ENCODE measurements at regions not wholly inside any gene's neighbourhood (a gene's known extent, or its start where the extent isn't known, plus 50 kb on each side); places are given as distances from the start of the nearest gene placed in this dataset.

DNA sequence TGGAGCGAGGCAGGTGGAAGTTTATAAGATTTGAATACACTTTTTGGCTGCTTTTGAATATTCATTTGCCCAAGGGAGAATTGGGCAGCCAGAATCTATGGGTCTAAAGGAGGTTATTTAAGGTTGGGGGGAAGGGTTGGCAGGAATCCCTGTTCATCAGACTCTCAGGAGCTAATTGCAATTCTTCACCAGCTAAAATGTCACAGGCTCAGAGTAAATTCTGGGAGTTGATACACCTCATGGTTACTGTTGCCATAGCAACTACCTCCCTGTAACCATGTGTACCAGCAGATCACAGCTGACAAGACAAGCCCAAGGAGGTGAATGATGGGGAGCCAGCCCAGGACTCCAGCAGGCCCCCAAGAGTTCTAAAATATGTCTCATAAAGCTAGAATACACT lies 75.5 kb downstream of the CAMK2N1 start:
- ATAC-seq (no peak), DNase-seq (ENCODE audit: low spot score) (no peak), FAIRE-seq (no peak)
- H3K27me3 ChIP-seq (ENCODE audit: control insufficient read depth in 1 of 2, insufficient read depth in 2 of 2, low read length in 2 of 2): peaks cover 0 to 29% of the 10 kb centered on the region in 2 experiments; a peak in 2 of 5 replicates
- H3K9me3 ChIP-seq (ENCODE audit: low read length): no peaks in the 10 kb centered on the region
- H3K4me2 ChIP-seq (ENCODE audit: low read depth, low read length): no peak overlapping the region
- no peaks in the 10 kb centered on the region for H3K4me1 ChIP-seq (ENCODE audit: insufficient read depth, low read length)
- no peak overlapping the region for H3K27ac ChIP-seq (ENCODE audit: extremely low read length, insufficient read depth, low read length)
- no peaks in the 10 kb centered on the region for H4K20me1 ChIP-seq (ENCODE audit: insufficient read depth, low read length)
- BruUV-seq (replicated peaks): no TSS peak
- no peak overlapping the region for H3K4me3 ChIP-seq (replicated peaks in 1 of 3; ENCODE audit: insufficient read depth in 1 of 3, low read depth in 2 of 3, low read length in 3 of 3)
- ChIA-PET CTCF (ENCODE audit: low intra/inter-chr PET ratio, low total read pairs) (no interaction called here), POLR2A (no interaction called here)
- no peak overlapping the region for H3K9ac ChIP-seq (ENCODE audit: insufficient read depth, low read depth, low read length)
- H2AFZ ChIP-seq (ENCODE audit: low read length): no peak overlapping the region
- no peaks in the 10 kb centered on the region for H3K36me3 ChIP-seq (replicated peaks in 1 of 2; ENCODE audit: control insufficient read depth in 1 of 2, insufficient read depth in 2 of 2, low read length in 2 of 2)
- in situ Hi-C loops (cut with HindIII; ENCODE audit: extremely low pct_ligation_motif_present, low pct_unique_long_range_greater_than_20kb): no loop called here
- intact Hi-C loops (cut with micrococcal nuclease; ENCODE audit: unreplicated experiment): no loop called here
- 0% methylated on average over 1 of the region's 1 CpG for WGBS (ENCODE audit: low lambda C conversion rate)
- peak; percentile 57 for TF ChIP-seq RFX1 (IDR thresholded peaks at IDR 0.05)
- TF ChIP-seq, protein P1, sequence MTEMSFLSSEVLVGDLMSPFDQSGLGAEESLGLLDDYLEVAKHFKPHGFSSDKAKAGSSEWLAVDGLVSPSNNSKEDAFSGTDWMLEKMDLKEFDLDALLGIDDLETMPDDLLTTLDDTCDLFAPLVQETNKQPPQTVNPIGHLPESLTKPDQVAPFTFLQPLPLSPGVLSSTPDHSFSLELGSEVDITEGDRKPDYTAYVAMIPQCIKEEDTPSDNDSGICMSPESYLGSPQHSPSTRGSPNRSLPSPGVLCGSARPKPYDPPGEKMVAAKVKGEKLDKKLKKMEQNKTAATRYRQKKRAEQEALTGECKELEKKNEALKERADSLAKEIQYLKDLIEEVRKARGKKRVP (CRISPR knock-in tag; IDR thresholded peaks at IDR 0.05): no peak
- no peaks in the 10 kb centered on the region for H3K79me2 ChIP-seq (ENCODE audit: insufficient read depth, low read length)

DNA sequence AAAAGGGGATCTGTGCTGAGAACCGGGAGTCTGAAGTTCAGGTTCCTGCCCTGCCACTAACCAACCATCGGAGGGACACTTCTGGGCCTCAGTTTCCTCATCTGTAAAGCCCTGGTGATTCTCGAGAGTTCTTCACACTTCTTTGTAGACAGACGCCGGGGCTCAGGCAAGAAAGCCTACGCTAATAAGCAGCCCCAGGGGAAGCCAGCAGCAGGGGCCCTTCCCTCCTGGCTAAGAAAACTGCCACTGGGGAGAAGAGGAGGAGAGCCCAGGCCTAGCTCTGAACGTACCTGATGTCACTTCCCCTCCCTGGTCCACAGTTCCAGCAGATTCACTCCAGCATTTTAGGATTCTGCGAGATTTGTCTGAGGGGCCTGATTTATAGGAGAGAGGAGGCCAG lies 76.0 kb downstream of the CAMK2N1 start:
- FAIRE-seq (no peak), ATAC-seq (no peak), DNase-seq (ENCODE audit: low spot score) (no peak)
- no TSS peak for BruUV-seq (replicated peaks)
- H3K4me2 ChIP-seq (ENCODE audit: low read depth, low read length): no peak overlapping the region
- intact Hi-C loops (cut with micrococcal nuclease; ENCODE audit: unreplicated experiment): no loop called here
- 6% methylated on average over 6 of the region's 8 CpGs for WGBS (ENCODE audit: low lambda C conversion rate)
- H3K9ac ChIP-seq (ENCODE audit: insufficient read depth, low read depth, low read length): no peak overlapping the region
- in situ Hi-C loops (cut with HindIII; ENCODE audit: extremely low pct_ligation_motif_present, low pct_unique_long_range_greater_than_20kb): no loop called here
- TF ChIP-seq MAX (IDR thresholded peaks at IDR 0.05) (no peak), PHF5A (CRISPR knock-in tag; IDR thresholded peaks at IDR 0.05; ENCODE audit: low read depth, unreplicated experiment) (no peak), ZNF430 (CRISPR knock-in tag; IDR thresholded peaks at IDR 0.05) (no peak), EZH2 (conservative IDR thresholded peaks at IDR 0.05; ENCODE audit: low read depth, low read length) (no peak)
- CTCF ChIA-PET (ENCODE audit: low intra/inter-chr PET ratio, low total read pairs): no interaction called here
- no peak overlapping the region for H3K27ac ChIP-seq (ENCODE audit: extremely low read length, insufficient read depth, low read length)
- no peaks in the 10 kb centered on the region for H3K4me1 ChIP-seq (ENCODE audit: insufficient read depth, low read length)
- peaks cover 0 to 33% of the 10 kb centered on the region in 2 experiments; a peak in 2 of 5 replicates for H3K27me3 ChIP-seq (ENCODE audit: control insufficient read depth in 1 of 2, insufficient read depth in 2 of 2, low read length in 2 of 2)
- no peak overlapping the region for H3K4me3 ChIP-seq (replicated peaks in 1 of 3; ENCODE audit: insufficient read depth in 1 of 3, low read depth in 2 of 3, low read length in 3 of 3)
- H3K36me3 ChIP-seq (replicated peaks in 1 of 2; ENCODE audit: control insufficient read depth in 1 of 2, insufficient read depth in 2 of 2, low read length in 2 of 2): no peaks in the 10 kb centered on the region
- no peaks in the 10 kb centered on the region for H3K79me2 ChIP-seq (ENCODE audit: insufficient read depth, low read length)
- H4K20me1 ChIP-seq (ENCODE audit: insufficient read depth, low read length): no peaks in the 10 kb centered on the region
- H3K9me3 ChIP-seq (ENCODE audit: low read length): no peaks in the 10 kb centered on the region
- H2AFZ ChIP-seq (ENCODE audit: low read length): no peak overlapping the region
- POLR2A ChIA-PET: no interaction called here

Data from HepG2 (cell line).